IgD-negative memory B cell (primary cell): ENCODE measurements at regions not wholly inside any gene's neighbourhood (a gene's known extent, or its start where the extent isn't known, plus 50 kb on each side); places are given as distances from the start of the nearest gene placed in this dataset.

Experiments used
- H3K27ac Mint-ChIP-seq, 3 donors: one replicate each; pipeline ENCODE4 v1.8.0; 2020 to 2022; ENCODE audit warnings: mild to moderate bottlenecking in 3 of 3, mixed read lengths in 3 of 3, moderate library complexity in 1 of 3
- H3K27me3 Mint-ChIP-seq: one replicate; pipeline ENCODE4 v1.8.0; 2021; ENCODE audit warnings: mixed read lengths
- H3K36me3 Mint-ChIP-seq: one replicate; pipeline ENCODE4 v1.8.0; 2020; ENCODE audit warnings: mild to moderate bottlenecking, mixed read lengths
- H3K4me1 Mint-ChIP-seq, 3 donors: one replicate each; pipeline ENCODE4 v1.8.0; 2020 to 2022; ENCODE audit warnings: mixed read lengths in 3 of 3, mild to moderate bottlenecking in 1 of 3
- H3K4me3 Mint-ChIP-seq, 4 donors: one replicate each; pipeline ENCODE4 v1.8.0; 2020 to 2022; ENCODE audit warnings: mild to moderate bottlenecking in 4 of 4, mixed read lengths in 4 of 4, moderate library complexity in 3 of 4
- H3K9me3 Mint-ChIP-seq, 3 donors: one replicate each; pipeline ENCODE4 v1.8.0; 2020 to 2021; ENCODE audit warnings: mixed read lengths in 3 of 3, mild to moderate bottlenecking in 1 of 3

GRCh38 chr2:175755656-175756386 lies 246.2 kb downstream of the LNPK start:
- H3K4me1 Mint-ChIP-seq: no peaks in the 10 kb centered on the region
- H3K4me3 Mint-ChIP-seq: no peak overlapping the region
- no peak overlapping the region for H3K27ac Mint-ChIP-seq

GRCh38 chr2:175755169-175755568 lies 246.9 kb downstream of the LNPK start:
- no peak overlapping the region for H3K4me3 Mint-ChIP-seq
- H3K27ac Mint-ChIP-seq: no peak overlapping the region
- H3K27me3 Mint-ChIP-seq: peaks cover 2% of the 10 kb centered on the region
- no peaks in the 10 kb centered on the region for H3K4me1 Mint-ChIP-seq
- peaks cover 0 to 10% (median 6%) of the 10 kb centered on the region in 3 donors for H3K9me3 Mint-ChIP-seq
- H3K36me3 Mint-ChIP-seq: no peaks in the 10 kb centered on the region

More at GRCh38 chr2:175755656-175756386, 246.2 kb downstream of the LNPK start:
- H3K27me3 Mint-ChIP-seq: peaks cover 2% of the 10 kb centered on the region
- peaks cover 0 to 8% (median 6%) of the 10 kb centered on the region in 3 donors for H3K9me3 Mint-ChIP-seq
- no peaks in the 10 kb centered on the region for H3K36me3 Mint-ChIP-seq

DNA sequence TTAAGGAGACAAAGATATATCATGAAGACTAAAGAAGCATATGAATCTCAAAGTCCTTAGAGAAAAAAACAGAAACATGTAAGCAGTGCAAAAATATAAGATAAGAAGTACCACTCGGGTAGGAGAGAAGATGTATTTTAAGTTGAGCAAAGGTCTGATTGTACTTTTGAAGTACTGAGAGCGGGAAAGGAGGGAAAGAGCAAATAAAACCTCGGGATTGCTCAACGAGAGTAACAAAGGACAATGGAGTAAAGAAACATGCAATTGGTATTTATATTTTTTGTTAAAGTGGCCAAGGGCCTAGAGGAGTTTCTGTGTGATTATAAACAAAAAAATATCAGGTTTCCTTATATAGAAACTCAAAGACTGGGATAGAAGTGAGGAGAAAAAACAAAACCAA lies 251.9 kb downstream of the LNPK start:
- H3K27ac Mint-ChIP-seq: no peak overlapping the region
- H3K27me3 Mint-ChIP-seq: peaks cover 2% of the 10 kb centered on the region
- peaks cover 0 to 1% (median 0%) of the 10 kb centered on the region in 3 donors for H3K4me1 Mint-ChIP-seq
- H3K36me3 Mint-ChIP-seq: peaks cover 2% of the 10 kb centered on the region
- peaks cover 0 to 4% (median 2%) of the 10 kb centered on the region in 3 donors for H3K9me3 Mint-ChIP-seq
- no peak overlapping the region for H3K4me3 Mint-ChIP-seq

- Mint-ChIP-seq H3K9me3 (peaks cover 0 to 4% (median 0%) of the 10 kb centered on the region in 3 donors), H3K4me3 (no peak overlapping the region), H3K27ac (no peak overlapping the region), H3K36me3 (peaks cover 2% of the 10 kb centered on the region), H3K4me1 (peaks cover 0 to 1% (median 0%) of the 10 kb centered on the region in 3 donors), H3K27me3 (no peaks in the 10 kb centered on the region)
Measured at GRCh38 chr2:175745911-175746310, 256.2 kb downstream of the LNPK start.

DNA sequence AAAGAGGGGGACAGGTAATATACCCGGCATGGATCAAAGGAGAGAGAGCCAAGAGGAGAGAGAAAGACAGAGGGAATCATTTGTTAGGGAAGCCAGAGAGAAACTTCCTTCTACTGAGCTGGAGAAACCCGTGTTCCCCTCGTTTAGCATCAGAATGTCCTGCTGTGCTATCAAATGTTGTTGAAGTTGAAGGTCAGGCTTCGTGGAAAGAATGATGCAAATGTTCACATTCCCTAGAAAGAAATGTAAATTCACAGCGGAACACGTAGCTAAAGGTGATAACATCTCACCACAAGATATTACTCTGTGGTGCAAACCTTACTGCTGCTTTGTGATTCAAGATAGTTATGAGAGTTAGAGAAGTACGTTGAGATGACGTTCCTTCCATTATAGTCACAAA lies 258.1 kb downstream of the LNPK start:
- Mint-ChIP-seq H3K4me3 (no peak overlapping the region), H3K36me3 (no peaks in the 10 kb centered on the region), H3K4me1 (peaks cover 0 to 1% (median 0%) of the 10 kb centered on the region in 3 donors), H3K27me3 (peaks cover 2% of the 10 kb centered on the region), H3K9me3 (peaks cover 0 to 2% (median 0%) of the 10 kb centered on the region in 3 donors), H3K27ac (no peak overlapping the region)

DNA sequence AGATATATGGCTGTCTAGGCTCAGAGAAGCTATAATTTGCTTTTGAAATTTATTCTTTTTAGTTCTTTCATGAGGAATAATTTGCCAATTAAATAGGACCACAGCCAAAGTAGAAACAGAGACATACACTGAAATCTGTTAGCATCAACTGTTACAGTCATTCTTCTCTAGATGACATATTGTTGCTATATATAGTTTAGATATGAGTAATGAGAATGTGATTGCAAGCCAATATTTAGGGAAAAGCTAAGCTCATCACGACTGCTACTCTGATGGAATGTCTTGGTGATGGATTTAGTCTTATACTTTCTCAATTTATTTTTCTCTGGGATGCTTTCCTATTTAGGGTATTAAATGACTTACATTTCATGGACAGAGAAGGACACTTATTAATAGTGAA lies 259.1 kb downstream of the LNPK start:
- Mint-ChIP-seq H3K9me3 (peaks cover 0 to 2% (median 0%) of the 10 kb centered on the region in 3 donors), H3K4me3 (no peak overlapping the region), H3K36me3 (no peaks in the 10 kb centered on the region), H3K4me1 (peaks cover 0 to 1% (median 0%) of the 10 kb centered on the region in 3 donors), H3K27me3 (peaks cover 2% of the 10 kb centered on the region), H3K27ac (no peak overlapping the region)

DNA sequence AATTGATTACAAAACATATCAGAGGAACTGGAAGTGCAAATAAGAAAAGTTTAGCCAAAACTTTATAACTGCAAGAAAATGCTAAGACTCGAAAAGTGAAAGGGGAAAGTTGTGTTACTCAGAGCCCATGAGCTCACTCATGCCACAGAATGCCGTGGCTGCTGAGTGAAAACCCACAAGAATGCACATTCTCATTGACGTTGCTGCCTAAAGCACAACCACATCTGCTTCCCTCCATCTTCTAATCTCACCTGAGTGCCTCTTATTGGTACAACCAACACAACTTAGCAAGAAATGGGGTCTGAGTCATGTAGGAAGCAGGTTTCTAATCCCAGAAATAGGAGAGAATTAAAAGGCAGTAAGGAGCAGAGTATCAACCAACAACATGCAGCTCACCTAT lies 259.7 kb downstream of the LNPK start:
- H3K4me1 Mint-ChIP-seq: peaks cover 0 to 1% (median 0%) of the 10 kb centered on the region in 3 donors
- H3K27me3 Mint-ChIP-seq: peaks cover 2% of the 10 kb centered on the region
- no peak overlapping the region for H3K27ac Mint-ChIP-seq
- H3K36me3 Mint-ChIP-seq: no peaks in the 10 kb centered on the region
- H3K4me3 Mint-ChIP-seq: no peak overlapping the region
- H3K9me3 Mint-ChIP-seq: peaks cover 0 to 2% (median 0%) of the 10 kb centered on the region in 3 donors

GRCh38 chr2:175741164-175741563 lies 260.9 kb downstream of the LNPK start:
- Mint-ChIP-seq H3K4me3 (no peak overlapping the region), H3K36me3 (no peaks in the 10 kb centered on the region), H3K27ac (no peak overlapping the region), H3K9me3 (no peaks in the 10 kb centered on the region), H3K27me3 (peaks cover 2% of the 10 kb centered on the region), H3K4me1 (no peaks in the 10 kb centered on the region)

- H3K27ac Mint-ChIP-seq: no peak overlapping the region
- H3K4me3 Mint-ChIP-seq: no peak overlapping the region
Measured at GRCh38 chr2:175737722-175738361, 264.2 kb downstream of the LNPK start.

DNA sequence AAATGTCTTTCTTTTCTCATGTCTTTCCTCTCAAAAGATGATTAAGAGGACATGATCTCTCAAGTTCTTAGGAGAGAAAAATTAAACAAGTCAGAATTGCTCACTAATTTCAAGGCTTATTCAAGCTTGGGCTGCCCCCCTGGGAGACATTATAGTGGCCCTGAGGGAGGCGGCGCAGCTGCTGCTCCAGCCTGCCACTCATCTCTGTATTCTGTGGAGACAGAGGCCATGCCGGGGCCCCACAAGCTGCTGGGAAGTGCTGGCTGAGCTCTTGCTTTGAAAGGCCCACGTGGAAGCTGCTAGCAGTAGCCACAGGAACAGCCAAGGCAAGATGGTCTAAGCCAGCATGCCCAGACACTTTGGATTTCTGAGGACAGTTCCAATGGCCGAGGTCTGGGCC lies 267.4 kb downstream of the LNPK start:
- Mint-ChIP-seq H3K4me3 (no peak overlapping the region), H3K27ac (no peak overlapping the region), H3K36me3 (no peaks in the 10 kb centered on the region), H3K27me3 (peaks cover 2% of the 10 kb centered on the region), H3K9me3 (no peaks in the 10 kb centered on the region), H3K4me1 (no peaks in the 10 kb centered on the region)

More at GRCh38 chr2:175737722-175738361, 264.2 kb downstream of the LNPK start:
- no peaks in the 10 kb centered on the region for H3K36me3 Mint-ChIP-seq
- peaks cover 2% of the 10 kb centered on the region for H3K27me3 Mint-ChIP-seq
- no peaks in the 10 kb centered on the region for H3K9me3 Mint-ChIP-seq
- H3K4me1 Mint-ChIP-seq: no peaks in the 10 kb centered on the region

DNA sequence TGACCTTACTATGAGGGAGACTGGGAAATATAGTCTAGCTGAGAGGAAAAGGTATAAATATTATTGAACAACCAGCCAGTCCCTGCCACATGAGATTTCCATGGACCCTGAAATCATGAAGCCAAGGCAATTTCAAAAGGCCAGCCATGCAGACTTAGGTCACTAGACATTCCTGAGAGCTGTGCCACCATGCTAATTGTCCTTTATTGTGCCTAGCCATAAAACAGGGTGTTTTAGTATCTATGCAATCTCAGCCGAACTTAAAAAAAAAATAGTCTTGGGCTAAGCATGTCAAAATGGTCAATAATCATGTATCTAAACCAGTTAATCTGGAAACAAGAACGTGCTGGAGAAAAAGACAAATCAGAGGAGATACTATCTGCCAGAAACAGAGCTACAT lies 269.5 kb downstream of the LNPK start:
- no peaks in the 10 kb centered on the region for H3K27me3 Mint-ChIP-seq
- no peaks in the 10 kb centered on the region for H3K36me3 Mint-ChIP-seq
- no peak overlapping the region for H3K4me3 Mint-ChIP-seq
- peaks cover 0 to 2% (median 0%) of the 10 kb centered on the region in 3 donors for H3K9me3 Mint-ChIP-seq
- H3K4me1 Mint-ChIP-seq: no peaks in the 10 kb centered on the region
- H3K27ac Mint-ChIP-seq: no peak overlapping the region

DNA sequence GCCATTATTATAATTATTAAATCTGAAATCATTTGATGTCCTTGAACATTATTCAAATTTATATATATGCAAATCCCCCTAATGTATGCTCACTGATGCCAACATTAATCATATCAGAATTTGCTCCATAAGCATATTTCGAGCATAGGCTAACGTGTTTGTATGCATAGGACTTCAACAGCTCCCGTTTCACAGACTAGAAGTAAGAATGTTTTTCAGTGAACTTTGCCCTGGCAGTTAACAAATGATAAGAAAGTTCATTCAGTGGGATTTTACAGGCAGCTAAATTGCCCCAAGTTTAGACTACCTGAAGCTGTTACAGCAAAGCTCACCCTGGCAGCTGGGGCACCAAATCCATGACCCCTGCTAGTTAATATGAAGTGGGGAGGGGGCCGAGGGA lies 272.0 kb downstream of the LNPK start:
- no peaks in the 10 kb centered on the region for H3K4me1 Mint-ChIP-seq
- H3K36me3 Mint-ChIP-seq: no peaks in the 10 kb centered on the region
- H3K4me3 Mint-ChIP-seq: no peak overlapping the region
- H3K9me3 Mint-ChIP-seq: peaks cover 0 to 4% (median 2%) of the 10 kb centered on the region in 3 donors
- no peaks in the 10 kb centered on the region for H3K27me3 Mint-ChIP-seq
- H3K27ac Mint-ChIP-seq: no peak overlapping the region

DNA sequence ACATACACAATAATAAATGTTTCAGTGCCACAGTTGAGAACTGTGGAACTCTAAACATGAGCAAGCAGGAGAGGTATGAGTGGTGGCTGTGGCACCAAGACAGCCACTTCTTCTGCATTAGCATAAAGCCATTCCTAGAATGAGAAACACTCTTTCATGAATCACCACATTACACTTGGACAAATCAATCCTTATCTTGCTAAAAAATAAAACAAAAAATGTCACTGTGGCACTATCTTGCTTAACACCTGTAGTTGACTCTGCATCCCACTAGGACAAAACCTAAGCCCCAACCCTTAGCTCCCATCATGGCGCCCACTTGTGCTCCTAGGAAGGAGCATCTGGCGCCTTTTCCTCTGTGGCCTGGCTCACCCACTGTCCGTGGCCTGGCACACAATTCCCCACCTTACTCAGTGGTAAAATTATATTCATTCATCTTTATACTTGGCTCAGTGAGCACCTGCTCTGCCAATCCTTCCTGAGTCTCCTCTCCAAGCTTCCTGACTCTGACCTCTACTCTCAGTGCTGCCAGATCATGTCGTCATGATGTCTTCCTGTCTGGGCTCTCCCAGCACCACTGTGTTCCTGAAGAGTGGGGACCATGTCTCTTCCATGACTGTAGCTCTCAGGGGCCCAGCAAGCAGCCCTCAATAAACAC lies 272.9 kb downstream of the LNPK start:
- Mint-ChIP-seq H3K4me1 (no peaks in the 10 kb centered on the region), H3K27me3 (no peaks in the 10 kb centered on the region), H3K27ac (no peak overlapping the region), H3K9me3 (peaks cover 0 to 4% (median 2%) of the 10 kb centered on the region in 3 donors), H3K36me3 (no peaks in the 10 kb centered on the region), H3K4me3 (no peak overlapping the region)

DNA sequence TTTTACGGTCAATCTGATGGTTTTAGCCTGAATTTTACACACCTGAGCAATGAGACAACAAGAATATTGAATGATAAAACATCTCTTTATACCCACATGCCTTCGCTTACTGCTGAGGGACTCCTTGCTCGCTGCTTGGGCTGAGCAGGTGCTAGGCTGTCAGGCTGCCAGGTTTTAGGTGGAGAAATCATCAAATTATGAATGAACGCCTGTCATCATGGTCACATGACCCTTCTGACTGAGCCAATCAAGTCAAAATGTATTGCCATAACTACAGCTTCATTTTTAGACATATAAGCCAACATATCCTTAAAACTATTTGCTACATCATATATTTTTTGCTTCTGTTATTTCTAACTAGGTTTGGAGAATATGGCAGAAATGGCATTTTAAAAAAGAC lies 274.0 kb downstream of the LNPK start:
- H3K9me3 Mint-ChIP-seq: peaks cover 2 to 11% (median 2%) of the 10 kb centered on the region in 3 donors

DNA sequence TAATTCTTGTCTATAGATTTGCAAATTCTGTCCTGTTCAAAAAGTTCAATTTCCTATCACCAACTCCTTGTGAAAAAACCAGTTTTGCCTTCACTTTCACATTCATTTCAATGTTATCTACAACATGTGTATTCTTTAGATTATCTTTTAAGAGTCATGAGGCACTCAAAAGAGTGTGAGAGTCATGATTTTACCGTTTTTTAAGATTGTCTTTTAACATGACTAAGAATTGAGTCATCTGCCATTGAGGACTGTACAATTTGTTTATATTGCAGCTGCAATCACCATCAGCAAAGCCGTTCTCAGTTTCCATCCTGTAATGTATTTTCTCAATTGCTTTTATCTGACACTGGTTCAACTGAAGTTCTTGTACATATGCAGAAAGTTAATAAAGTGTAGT lies 275.8 kb downstream of the LNPK start:
- no peaks in the 10 kb centered on the region for H3K36me3 Mint-ChIP-seq
- H3K4me1 Mint-ChIP-seq: no peaks in the 10 kb centered on the region
- peaks cover 2 to 15% (median 6%) of the 10 kb centered on the region in 3 donors for H3K9me3 Mint-ChIP-seq
- no peak overlapping the region for H3K4me3 Mint-ChIP-seq
- H3K27me3 Mint-ChIP-seq: no peaks in the 10 kb centered on the region
- no peak overlapping the region for H3K27ac Mint-ChIP-seq

More for the DNA sequence above, 274.0 kb downstream of the LNPK start:
- no peaks in the 10 kb centered on the region for H3K27me3 Mint-ChIP-seq
- H3K4me1 Mint-ChIP-seq: no peaks in the 10 kb centered on the region
- no peaks in the 10 kb centered on the region for H3K36me3 Mint-ChIP-seq
- H3K27ac Mint-ChIP-seq: no peak overlapping the region
- no peak overlapping the region for H3K4me3 Mint-ChIP-seq
